Activated effector memory CD4-positive, alpha-beta T cell treated with Interleukin-2 at 50 U/mL for 16 hours (primary cell): ENCODE measurements at regions not wholly inside any gene's neighbourhood (a gene's known extent, or its start where the extent isn't known, plus 50 kb on each side); places are given as distances from the start of the nearest gene placed in this dataset.

Experiments
- DNase-seq: peaks from one replicate; pipeline ENCODE4 v3.0.0-alpha.2; 2020

GRCh38 chr14:55949708-55950107, 168.5 kb upstream of the PELI2 start:
- no peak for DNase-seq

DNA sequence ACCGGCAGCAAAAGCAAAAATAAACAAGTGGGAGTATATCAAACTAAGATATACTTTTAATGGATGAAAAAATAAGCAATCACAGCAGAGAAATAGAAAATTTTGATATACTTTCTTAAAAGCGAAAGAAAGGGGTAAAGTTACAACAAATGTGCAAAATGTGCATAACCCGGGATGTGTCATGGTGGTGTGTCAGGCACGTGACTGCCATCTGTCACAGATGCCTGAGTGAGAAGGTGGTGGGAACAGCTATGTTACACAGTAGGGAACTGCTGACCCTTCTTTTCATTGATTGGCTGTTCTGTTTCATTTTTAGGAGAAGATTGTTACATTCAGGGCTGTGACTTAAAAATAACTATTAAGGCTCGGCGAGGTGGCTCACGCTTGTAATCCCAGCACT, 168.1 kb upstream of the PELI2 start:
- no peak for DNase-seq

DNA sequence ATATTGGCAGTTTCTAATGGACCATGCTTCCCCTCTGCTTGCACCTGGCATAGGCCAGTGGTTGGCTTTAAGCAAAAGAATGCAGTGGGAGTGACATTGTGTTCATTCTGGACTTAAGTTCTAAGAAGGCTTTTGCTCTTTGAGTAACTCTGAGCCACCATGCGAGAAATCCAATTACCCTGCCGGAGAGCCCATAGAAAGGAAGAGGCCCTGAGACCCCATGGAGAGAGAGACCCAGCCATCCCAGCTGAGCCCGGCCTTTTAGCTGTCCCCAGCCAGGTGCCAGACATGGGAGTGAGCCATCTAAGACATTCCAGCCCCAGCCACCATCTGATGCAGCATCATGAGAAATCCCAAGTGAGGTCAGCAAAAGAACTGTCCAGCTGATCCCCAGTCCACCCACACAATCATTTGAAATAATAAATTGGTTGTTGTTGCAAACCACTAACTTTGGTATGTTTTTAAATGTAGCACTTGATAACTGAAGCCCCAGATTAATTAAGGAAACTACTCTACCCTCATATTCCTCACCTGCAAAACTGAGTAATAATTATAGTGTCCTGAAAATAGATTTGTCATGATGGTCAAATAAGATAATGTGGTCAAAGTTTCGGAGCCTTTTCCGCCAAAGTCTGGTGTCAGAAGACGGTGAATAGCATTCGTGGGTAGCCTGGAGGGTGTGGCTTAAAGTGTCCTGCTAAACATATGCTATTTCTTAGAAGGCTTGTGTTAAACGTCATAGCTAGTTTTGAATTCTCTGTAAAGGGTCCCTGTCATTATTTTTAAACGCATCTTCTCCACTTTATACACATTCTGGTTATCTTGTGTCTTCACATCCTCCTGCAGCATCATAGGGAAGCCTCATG, 166.6 kb upstream of the PELI2 start:
- DNase-seq: no peak

- DNase-seq: no peak
Measured at GRCh38 chr14:55954108-55954507, 164.1 kb upstream of the PELI2 start.

DNA sequence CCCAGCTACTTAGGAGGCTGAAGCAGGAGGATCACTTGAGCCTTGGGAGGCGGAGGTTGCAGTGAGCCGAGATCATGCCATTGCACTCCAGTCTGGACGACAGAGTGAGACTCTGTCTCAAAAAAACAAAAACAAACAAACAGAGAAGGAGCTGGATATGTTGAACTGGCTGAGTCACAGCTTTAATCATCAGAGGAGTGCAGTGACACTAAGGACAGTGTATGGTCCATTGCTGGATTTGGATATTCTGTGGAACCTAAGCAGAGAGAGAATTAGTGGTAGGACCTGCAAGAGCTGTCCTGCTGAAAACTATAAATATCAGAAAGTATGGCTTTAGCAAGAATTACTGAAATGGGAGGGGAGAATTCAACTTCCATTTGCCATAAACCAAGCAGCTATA, 163.0 kb upstream of the PELI2 start:
- no peak for DNase-seq

- DNase-seq: no peak
Measured at GRCh38 chr14:55957950-55958349, 160.3 kb upstream of the PELI2 start.

DNA sequence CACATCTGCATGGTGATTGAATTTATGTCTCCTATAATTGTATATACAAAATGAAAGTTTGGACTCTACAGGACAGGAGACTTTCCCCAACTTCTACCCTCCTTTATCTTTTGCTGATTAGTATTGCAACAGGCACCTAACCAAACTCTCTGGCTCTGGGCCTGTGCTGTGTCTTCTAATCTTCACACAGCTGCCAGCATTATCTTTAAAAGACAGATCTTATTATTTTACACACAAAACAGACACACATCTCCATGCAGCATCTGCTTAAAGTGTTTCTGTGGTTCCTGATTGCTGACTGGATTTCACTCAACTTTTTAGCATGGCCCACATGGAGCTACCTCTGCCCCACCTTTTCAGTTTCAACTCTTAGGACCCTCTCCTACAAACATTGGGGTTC, 154.9 kb upstream of the PELI2 start:
- DNase-seq: no peak

DNA sequence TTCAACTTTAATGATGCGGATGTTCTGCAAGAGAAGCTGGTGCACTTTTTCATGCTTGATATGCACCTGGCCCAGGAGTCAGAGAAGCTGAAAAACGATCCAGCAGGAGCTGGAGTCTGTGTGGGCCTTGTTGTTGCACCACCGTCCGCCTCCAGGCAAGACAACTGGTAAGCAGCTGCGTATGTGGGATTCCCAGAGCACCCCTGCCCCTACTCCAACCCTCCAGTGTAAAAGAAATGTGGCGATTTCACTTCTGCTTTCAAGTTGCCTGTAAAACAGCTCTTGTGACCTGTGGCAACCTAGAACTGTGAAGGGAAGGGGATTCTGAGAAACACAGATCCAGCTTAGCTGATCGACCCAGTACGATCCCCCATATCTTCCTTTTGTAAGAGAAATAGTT, 154.1 kb upstream of the PELI2 start:
- DNase-seq: no peak

DNA sequence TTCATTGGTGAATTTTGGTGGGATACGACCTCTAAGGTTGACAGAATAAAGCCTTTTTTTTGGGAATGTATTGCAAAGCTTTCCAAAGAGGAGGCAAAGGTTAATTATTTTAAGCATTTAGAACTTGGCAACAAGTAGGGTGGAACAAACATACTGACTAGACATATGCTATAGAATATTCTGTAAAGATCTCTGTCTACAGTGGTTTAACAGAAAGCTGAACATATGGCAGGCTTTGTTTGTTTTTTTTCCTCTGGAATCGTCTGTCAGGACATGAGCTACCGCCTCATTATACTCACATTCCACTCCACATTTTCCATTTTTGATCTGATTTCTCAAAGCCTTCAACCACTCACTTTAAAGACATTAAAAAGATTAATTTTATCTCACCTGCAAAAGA, 153.4 kb upstream of the PELI2 start:
- no peak for DNase-seq

DNA sequence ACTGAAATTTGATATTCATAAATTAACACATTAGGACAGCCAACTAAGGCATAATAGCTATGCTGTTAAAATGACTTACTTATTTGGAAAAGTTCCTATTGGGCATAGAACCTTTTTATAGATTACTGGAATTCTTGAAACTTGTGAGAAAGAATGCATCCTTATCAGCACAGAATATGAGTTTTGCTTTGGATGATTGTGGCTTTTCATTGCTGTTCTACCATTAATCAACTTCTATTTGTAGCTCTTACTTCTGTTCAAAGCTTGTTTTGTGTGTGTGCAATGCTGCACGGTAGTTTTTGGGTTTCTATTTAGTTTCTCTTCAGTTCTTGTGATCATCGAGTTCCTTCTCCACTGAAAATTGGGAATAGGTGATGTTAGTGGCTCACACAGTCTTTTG, 152.4 kb upstream of the PELI2 start:
- no peak for DNase-seq

GRCh38 chr14:55968741-55969140, 149.5 kb upstream of the PELI2 start:
- no peak for DNase-seq

GRCh38 chr14:55973285-55973800, 144.9 kb upstream of the PELI2 start:
- DNase-seq: no peak

DNA sequence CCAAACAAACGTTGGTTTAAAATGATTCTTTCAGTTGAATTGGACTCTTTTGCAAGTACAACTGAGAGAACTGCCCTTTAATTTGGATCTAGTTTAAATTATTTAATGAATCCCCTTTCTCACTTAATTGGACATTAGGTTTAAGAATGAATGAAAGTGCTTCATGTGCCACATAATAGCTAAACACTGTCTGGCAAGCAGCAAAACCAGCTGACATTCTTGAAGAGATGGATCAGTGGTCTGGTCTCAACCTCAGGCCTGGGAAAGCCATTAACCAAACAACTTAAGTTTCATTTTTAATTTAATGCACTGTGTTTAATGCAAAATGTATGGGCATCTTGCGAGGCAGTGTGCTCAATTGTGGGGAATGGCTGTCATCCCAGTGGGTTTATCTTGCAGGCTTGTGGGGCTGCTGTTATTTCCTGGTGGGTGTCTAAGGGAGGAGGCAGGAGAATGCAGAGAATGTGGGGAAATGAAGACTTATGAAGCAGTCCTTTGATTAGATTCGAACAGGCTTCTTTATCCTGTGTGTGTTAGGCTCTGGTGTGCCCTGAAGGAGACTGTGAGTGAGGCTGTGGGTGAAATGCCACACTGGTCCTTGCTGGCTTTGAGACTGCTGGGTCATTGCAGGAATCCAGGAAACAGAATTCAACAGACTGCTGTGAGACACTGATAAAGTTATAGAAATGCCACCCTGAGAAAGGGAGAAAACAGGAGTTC, 144.1 kb upstream of the PELI2 start:
- no peak for DNase-seq

GRCh38 chr14:55975281-55975910, 142.8 kb upstream of the PELI2 start:
- no peak for DNase-seq

- DNase-seq: no peak
Measured at GRCh38 chr14:55976219-55976618, 142.0 kb upstream of the PELI2 start.

GRCh38 chr14:55976655-55977054, 141.6 kb upstream of the PELI2 start:
- DNase-seq: no peak

- DNase-seq: no peak
Measured at GRCh38 chr14:55977392-55978150, 140.6 kb upstream of the PELI2 start.

GRCh38 chr14:55979096-55979495, 139.1 kb upstream of the PELI2 start:
- DNase-seq: no peak

GRCh38 chr14:55979781-55980180, 138.4 kb upstream of the PELI2 start:
- no peak for DNase-seq

DNA sequence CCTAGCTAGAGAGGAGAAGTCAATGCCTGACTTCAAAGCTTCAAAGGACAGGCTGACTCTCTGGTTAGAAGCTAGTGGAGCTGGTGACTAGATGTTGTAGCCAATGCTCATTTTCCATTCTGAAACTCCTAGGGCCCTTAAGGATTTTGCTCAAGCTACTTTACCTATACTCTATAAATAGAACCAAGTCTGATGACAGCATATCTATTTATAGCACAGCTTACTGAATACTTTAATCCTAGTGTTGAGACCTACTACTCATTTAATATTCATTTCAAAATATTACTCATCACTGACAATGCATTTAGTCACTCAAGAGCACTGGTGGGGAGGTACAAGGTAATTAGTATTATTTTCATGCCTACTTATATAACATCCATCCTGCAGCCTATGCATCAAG, 137.2 kb upstream of the PELI2 start:
- DNase-seq: no peak

DNA sequence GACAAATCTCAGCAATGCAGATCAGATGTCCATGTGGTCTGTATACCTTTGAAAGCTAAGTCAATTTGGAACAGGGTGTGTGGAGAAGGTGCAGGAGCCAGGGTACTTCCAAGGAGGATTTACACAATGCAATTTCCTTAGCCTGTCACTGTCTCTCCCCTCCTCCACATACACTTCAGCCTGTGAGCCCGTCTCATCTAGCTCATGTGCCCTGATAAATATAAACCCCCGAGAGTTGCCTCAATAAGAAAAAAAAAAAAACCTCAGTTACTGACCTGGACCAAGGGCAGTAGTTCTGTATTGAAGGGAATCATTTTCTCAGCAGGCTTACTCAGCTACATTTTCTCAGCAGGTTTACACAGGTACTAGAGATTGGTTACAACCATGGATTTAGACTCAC, 132.1 kb upstream of the PELI2 start:
- DNase-seq: no peak

GRCh38 chr14:56000846-56001245, 117.4 kb upstream of the PELI2 start:
- no peak for DNase-seq

- no peak for DNase-seq
Measured at GRCh38 chr14:56002342-56002741, 115.9 kb upstream of the PELI2 start.
